ENCODE measurements at regions not wholly inside any gene's neighbourhood (a gene's known extent, or its start where the extent isn't known, plus 50 kb on each side); places are given as distances from the start of the nearest gene placed in this dataset.

GRCh38 chr13:107736731-107737130 is 478.6 kb downstream of the LIG4 start:
- ATAC-seq = no peak

GRCh38 chr13:107736170-107736569 is 479.2 kb downstream of the LIG4 start:
- ATAC-seq = no peak

GRCh38 chr13:107734891-107735625 is 480.3 kb downstream of the LIG4 start:
- ATAC-seq = no peak

- no peak for ATAC-seq
These were observed 482.1 kb downstream of the LIG4 start for GRCh38 chr13:107733276-107733675.

- ATAC-seq = no peak
These were observed 484.5 kb downstream of the LIG4 start for GRCh38 chr13:107730813-107731212.

GRCh38 chr13:107721125-107721869 is 494.0 kb downstream of the LIG4 start:
- ATAC-seq = no peak

GRCh38 chr13:107716741-107717140 is 498.6 kb downstream of the LIG4 start:
- no peak for ATAC-seq

- no peak for ATAC-seq
These were observed 499.1 kb downstream of the LIG4 start for GRCh38 chr13:107716241-107716640.

GRCh38 chr13:107715496-107715895 is 499.8 kb downstream of the LIG4 start:
- ATAC-seq = no peak

- no peak for ATAC-seq
These were observed 502.0 kb downstream of the LIG4 start for GRCh38 chr13:107713314-107713713.

GRCh38 chr13:107712145-107712860 is 503.0 kb downstream of the LIG4 start:
- no peak for ATAC-seq

- no peak for ATAC-seq
These were observed 525.2 kb downstream of the LIG4 start for GRCh38 chr13:107690181-107690580.

GRCh38 chr13:107685876-107686275 is 529.5 kb downstream of the LIG4 start:
- no peak for ATAC-seq

GRCh38 chr13:107681600-107681999 is 533.7 kb downstream of the LIG4 start:
- no peak for ATAC-seq

- no peak for ATAC-seq
These were observed 535.2 kb downstream of the LIG4 start for GRCh38 chr13:107680115-107680514.

GRCh38 chr13:107678075-107678689 is 537.2 kb downstream of the LIG4 start:
- ATAC-seq = no peak

GRCh38 chr13:107675847-107676550 is 539.3 kb downstream of the LIG4 start:
- ATAC-seq = no peak

- no peak for ATAC-seq
These were observed 545.8 kb downstream of the LIG4 start for GRCh38 chr13:107669391-107669993.

GRCh38 chr13:107665926-107666458 is 549.3 kb downstream of the LIG4 start:
- ATAC-seq = no peak

- ATAC-seq = no peak
These were observed 565.1 kb downstream of the LIG4 start for GRCh38 chr13:107650081-107650701.

GRCh38 chr13:107649079-107649478 is 566.3 kb downstream of the LIG4 start:
- no peak for ATAC-seq

Data from esophagus mucosa (tissue), 1 donor.